Stimulated activated effector memory CD8-positive, alpha-beta T cell treated with anti-CD3 and anti-CD28 coated beads, Interleukin-12 subunit alpha, Interleukin-12 subunit beta, amount 100 ng/mL, for 72 hours (primary cell): ENCODE measurements at regions not wholly inside any gene's neighbourhood (a gene's known extent, or its start where the extent isn't known, plus 50 kb on each side); places are given as distances from the start of the nearest gene placed in this dataset.

Source experiments
- ATAC-seq: fragments of 150-1000 bp; cut with Tn5 transposase; 2 replicates; pipeline ENCODE4 v1.10.0; 2021
- DNase-seq, 2 donors: peaks; one replicate each; pipeline ENCODE4 v3.0.0; 2021 to 2022; ENCODE audit warnings: low spot score in 2 of 2
- H3K27ac Mint-ChIP-seq: one replicate; pipeline ENCODE4 v1.8.0; 2022; ENCODE audit warnings: mild to moderate bottlenecking, mixed read lengths
- H3K36me3 Mint-ChIP-seq: one replicate; pipeline ENCODE4 v1.8.0; 2022; ENCODE audit warnings: mild to moderate bottlenecking, mixed read lengths
- H3K4me1 Mint-ChIP-seq: one replicate; pipeline ENCODE4 v1.8.0; 2022; ENCODE audit warnings: mixed read lengths
- H3K4me3 Mint-ChIP-seq: one replicate; pipeline ENCODE4 v1.8.0; 2022; ENCODE audit warnings: mild to moderate bottlenecking, mixed read lengths
- H3K9me3 Mint-ChIP-seq: one replicate; pipeline ENCODE4 v1.8.0; 2022; ENCODE audit warnings: mixed read lengths

DNA sequence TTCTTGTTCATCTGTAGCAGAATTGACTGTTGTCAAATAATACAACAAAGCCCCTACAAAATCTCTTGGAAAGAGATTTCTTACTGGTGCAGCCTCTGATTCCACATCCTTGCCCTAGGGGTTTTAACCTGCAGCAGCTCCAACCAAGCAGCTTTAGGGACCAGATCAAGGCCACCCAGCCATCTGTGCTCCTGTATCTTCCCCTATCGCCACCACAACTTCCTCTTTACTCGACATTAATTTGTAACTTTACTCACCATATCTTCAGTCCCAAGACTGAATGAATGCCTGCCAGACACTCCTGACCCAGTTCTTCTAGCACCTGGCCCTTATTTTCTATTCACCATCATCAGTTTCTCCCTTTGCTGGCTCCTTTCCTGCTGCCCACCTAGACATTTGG lies 156.6 kb upstream of the IL12A start:
- Mint-ChIP-seq H3K27ac (no peak overlapping the region), H3K9me3 (no peaks in the 10 kb centered on the region), H3K4me3 (no peak overlapping the region), H3K4me1 (no peaks in the 10 kb centered on the region), H3K36me3 (no peaks in the 10 kb centered on the region)
- no peak for ATAC-seq
- no peak for DNase-seq

GRCh38 chr3:159835126-159835525 lies 153.5 kb upstream of the IL12A start:
- no peak for DNase-seq
- H3K4me1 Mint-ChIP-seq, result no peaks in the 10 kb centered on the region
- no peaks in the 10 kb centered on the region for H3K36me3 Mint-ChIP-seq
- no peak overlapping the region for H3K4me3 Mint-ChIP-seq
- no peak for ATAC-seq
- no peak overlapping the region for H3K27ac Mint-ChIP-seq
- no peaks in the 10 kb centered on the region for H3K9me3 Mint-ChIP-seq

DNA sequence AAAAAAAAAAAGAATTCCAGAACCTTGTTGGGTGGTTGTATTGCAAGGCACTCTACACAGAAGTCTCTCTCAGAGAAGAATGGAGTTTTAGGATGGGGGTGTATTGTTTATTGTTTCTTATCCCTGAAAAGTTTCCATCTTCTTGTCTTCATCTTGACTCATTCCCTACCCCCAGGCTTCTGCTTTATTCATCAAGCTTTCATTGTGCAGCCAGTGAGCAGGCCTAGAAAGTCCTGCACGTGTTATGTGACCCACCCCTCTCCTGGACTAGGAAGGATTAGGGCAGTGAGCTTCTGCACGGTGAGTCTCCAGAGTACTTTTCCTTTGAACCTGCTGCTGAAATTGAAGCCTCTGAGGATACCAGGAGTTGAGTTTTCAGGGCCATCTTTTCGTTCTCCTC lies 150.9 kb upstream of the IL12A start:
- Mint-ChIP-seq H3K9me3 (no peaks in the 10 kb centered on the region), H3K4me1 (no peaks in the 10 kb centered on the region), H3K4me3 (no peak overlapping the region), H3K36me3 (no peaks in the 10 kb centered on the region), H3K27ac (no peak overlapping the region)
- DNase-seq (no peak), ATAC-seq (no peak)

GRCh38 chr3:159838938-159839337 lies 149.7 kb upstream of the IL12A start:
- no peaks in the 10 kb centered on the region for H3K9me3 Mint-ChIP-seq
- H3K4me3 Mint-ChIP-seq, result no peak overlapping the region
- H3K36me3 Mint-ChIP-seq, result no peaks in the 10 kb centered on the region
- no peaks in the 10 kb centered on the region for H3K4me1 Mint-ChIP-seq
- DNase-seq (no peak), ATAC-seq (no peak)
- H3K27ac Mint-ChIP-seq, result no peak overlapping the region

DNA sequence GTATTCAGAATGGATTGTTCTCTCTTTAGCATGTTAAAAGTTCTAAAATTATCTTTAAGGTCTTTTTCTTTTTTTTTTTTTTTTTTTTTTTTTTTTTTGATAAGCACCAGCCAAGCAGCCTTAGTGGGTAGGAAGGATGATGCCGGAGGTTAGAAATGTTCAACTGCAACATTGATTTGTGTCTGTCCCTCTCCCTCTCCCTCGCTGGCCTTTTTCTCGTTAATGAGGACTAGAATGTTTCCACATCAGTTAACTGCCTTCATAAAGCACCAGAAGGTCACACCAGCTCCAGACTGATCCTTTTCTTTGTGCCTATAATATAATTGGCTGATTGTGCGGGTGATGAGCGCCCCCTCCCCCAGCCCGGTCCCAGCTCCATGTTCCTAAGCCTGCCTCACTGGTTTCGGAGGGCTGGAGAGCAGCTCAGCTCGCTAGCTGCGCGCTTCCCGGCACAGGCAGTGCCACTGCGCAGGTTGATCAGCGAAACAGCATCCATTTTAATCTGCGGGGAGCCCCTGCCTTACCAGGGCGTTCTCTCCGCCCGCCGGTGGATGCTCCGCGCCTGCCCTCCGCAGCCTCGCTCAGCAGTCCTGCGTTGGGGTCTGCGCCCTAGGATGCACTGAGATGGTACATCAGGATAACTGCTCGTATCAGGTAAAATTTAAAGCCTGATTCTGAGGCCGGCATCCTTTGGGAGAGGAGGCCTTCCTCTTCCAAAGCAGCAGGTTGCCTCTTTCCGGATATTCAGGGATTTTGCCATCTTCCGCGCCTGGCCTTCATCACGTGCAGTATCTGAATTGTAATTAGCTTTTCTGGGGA lies 148.9 kb upstream of the IL12A start, which contains the start of gene SCHIP1:
Gene SCHIP1, plus strand, starts transcription at position 301 of the 819 bp plus-strand sequence.
- no peak within 1 kb of the TSS for H3K27ac Mint-ChIP-seq
- no peaks in the 10 kb centered on the region for H3K36me3 Mint-ChIP-seq
- H3K4me1 Mint-ChIP-seq, result no peaks in the 10 kb centered on the region
- no peak for DNase-seq
- no peak for ATAC-seq
- no peaks in the 10 kb centered on the region for H3K9me3 Mint-ChIP-seq
- no peak within 1 kb of the TSS for H3K4me3 Mint-ChIP-seq

GRCh38 chr3:159840703-159841299 lies 147.8 kb upstream of the IL12A start:
- ATAC-seq (no peak), DNase-seq (no peak)
- Mint-ChIP-seq H3K4me3 (no peak overlapping the region), H3K4me1 (no peaks in the 10 kb centered on the region), H3K9me3 (no peaks in the 10 kb centered on the region), H3K36me3 (no peaks in the 10 kb centered on the region), H3K27ac (no peak overlapping the region)

- no peaks in the 10 kb centered on the region for H3K9me3 Mint-ChIP-seq
- no peak for DNase-seq
- H3K4me1 Mint-ChIP-seq, result no peaks in the 10 kb centered on the region
- no peak overlapping the region for H3K4me3 Mint-ChIP-seq
- no peak overlapping the region for H3K27ac Mint-ChIP-seq
- ATAC-seq, result no peak
- H3K36me3 Mint-ChIP-seq, result no peaks in the 10 kb centered on the region
Observed at GRCh38 chr3:159841766-159842165, 146.9 kb upstream of the IL12A start.

- H3K4me3 Mint-ChIP-seq, result no peak overlapping the region
- H3K4me1 Mint-ChIP-seq, result no peaks in the 10 kb centered on the region
- H3K36me3 Mint-ChIP-seq, result no peaks in the 10 kb centered on the region
- ATAC-seq (no peak), DNase-seq (no peak)
- H3K9me3 Mint-ChIP-seq, result no peaks in the 10 kb centered on the region
- no peak overlapping the region for H3K27ac Mint-ChIP-seq
Observed at GRCh38 chr3:159843840-159844730, 144.6 kb upstream of the IL12A start.

GRCh38 chr3:159844801-159845261 lies 143.8 kb upstream of the IL12A start:
- DNase-seq, result no peak
- no peak for ATAC-seq
- no peaks in the 10 kb centered on the region for H3K4me1 Mint-ChIP-seq
- no peak overlapping the region for H3K27ac Mint-ChIP-seq
- H3K4me3 Mint-ChIP-seq, result no peak overlapping the region
- H3K9me3 Mint-ChIP-seq, result no peaks in the 10 kb centered on the region
- no peaks in the 10 kb centered on the region for H3K36me3 Mint-ChIP-seq

- DNase-seq (no peak), ATAC-seq (no peak)
- H3K4me1 Mint-ChIP-seq, result no peaks in the 10 kb centered on the region
- H3K36me3 Mint-ChIP-seq, result no peaks in the 10 kb centered on the region
- H3K4me3 Mint-ChIP-seq, result no peak overlapping the region
- no peaks in the 10 kb centered on the region for H3K9me3 Mint-ChIP-seq
- no peak overlapping the region for H3K27ac Mint-ChIP-seq
Observed at GRCh38 chr3:159845737-159846136, 142.9 kb upstream of the IL12A start.

- H3K9me3 Mint-ChIP-seq, result no peaks in the 10 kb centered on the region
- H3K4me3 Mint-ChIP-seq, result no peak overlapping the region
- H3K36me3 Mint-ChIP-seq, result no peaks in the 10 kb centered on the region
- no peaks in the 10 kb centered on the region for H3K4me1 Mint-ChIP-seq
- H3K27ac Mint-ChIP-seq, result no peak overlapping the region
- no peak for ATAC-seq
- no peak for DNase-seq
Observed at GRCh38 chr3:159846255-159846654, 142.4 kb upstream of the IL12A start.

DNA sequence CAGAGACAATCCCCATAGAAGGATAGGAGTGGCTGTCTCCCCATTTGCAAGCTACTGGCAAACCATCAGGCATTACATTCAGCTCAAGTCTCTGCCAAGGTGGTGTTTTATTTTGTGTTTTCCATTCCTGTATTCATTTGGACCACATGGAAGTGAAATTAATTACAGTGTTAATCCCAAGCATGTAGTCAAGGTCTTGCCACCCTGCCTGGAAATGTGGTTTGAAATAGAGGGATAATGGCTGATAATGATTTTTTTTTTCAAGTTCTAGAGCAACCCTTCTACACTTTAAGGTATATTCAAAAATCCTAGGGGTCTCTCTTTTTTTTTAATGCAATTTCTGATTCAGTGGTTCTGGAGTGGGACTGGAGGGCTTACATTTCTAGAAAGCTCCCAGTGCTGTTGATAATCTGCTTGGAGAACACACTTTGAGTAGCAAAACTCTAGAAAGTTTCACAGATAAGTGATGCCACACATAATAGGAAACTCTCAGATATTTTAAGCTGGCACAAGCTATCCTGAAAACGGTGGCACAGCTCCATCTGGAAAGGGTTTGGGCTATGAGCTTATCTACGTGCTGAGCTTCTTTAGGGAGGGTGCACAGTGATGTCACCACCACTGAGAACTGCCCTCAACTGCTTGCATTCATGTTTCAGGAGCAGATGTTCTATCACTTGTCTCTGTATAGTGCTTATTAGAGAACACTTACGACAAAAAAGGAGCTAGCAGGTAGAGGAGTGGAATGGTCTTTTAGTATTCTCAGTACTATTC lies 140.1 kb upstream of the IL12A start:
- H3K27ac Mint-ChIP-seq, result no peak overlapping the region
- H3K36me3 Mint-ChIP-seq, result no peaks in the 10 kb centered on the region
- H3K4me3 Mint-ChIP-seq, result no peak overlapping the region
- DNase-seq (no peak), ATAC-seq (no peak)
- no peaks in the 10 kb centered on the region for H3K9me3 Mint-ChIP-seq
- H3K4me1 Mint-ChIP-seq, result no peaks in the 10 kb centered on the region

DNA sequence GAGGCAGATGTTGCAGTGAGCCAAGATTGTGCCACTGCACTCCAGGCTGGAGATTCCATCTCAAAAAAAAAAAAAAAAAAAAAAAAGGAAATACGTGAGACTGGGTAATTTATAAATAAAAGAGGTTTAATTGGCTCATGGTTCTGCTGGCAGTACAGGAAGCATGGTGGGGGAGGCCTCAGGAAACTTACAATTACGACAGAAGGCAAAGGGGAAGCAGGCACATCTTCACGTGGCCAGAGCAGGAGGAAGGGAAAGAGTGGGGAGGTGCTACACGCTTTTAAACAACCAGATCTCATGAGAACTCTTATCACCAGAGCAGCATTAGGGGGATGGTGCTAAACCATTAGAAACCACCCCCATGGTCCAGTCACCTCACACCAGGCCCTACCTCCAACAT lies 138.2 kb upstream of the IL12A start:
- Mint-ChIP-seq H3K9me3 (no peaks in the 10 kb centered on the region), H3K4me3 (no peak overlapping the region), H3K36me3 (no peaks in the 10 kb centered on the region), H3K4me1 (no peaks in the 10 kb centered on the region), H3K27ac (no peak overlapping the region)
- DNase-seq (no peak), ATAC-seq (no peak)

DNA sequence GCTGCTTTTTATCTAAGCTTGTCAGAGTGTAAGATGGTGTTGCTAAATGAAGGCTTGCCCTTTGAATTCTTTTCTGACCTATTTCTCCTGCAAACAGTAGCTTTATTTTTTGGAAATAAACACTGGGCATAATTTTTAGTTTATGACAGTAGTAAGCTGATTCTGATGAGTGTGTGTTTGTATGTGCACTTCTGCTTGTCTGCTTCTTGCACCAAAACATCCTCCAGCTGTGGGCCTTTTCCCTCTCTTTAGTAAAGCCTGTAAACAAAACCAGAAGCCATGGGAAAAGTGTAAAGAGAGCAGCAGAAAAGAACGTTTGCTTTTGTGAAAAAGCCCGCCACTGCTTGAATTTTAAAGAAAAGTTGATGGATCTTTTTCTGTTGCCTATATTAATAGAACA lies 136.4 kb upstream of the IL12A start:
- H3K36me3 Mint-ChIP-seq, result no peaks in the 10 kb centered on the region
- no peak overlapping the region for H3K4me3 Mint-ChIP-seq
- no peak for ATAC-seq
- DNase-seq, result no peak
- H3K27ac Mint-ChIP-seq, result no peak overlapping the region
- H3K4me1 Mint-ChIP-seq, result no peaks in the 10 kb centered on the region
- no peaks in the 10 kb centered on the region for H3K9me3 Mint-ChIP-seq
